Lower lobe of right lung (tissue), 2 donors: ENCODE measurements at regions not wholly inside any gene's neighbourhood (a gene's known extent, or its start where the extent isn't known, plus 50 kb on each side); places are given as distances from the start of the nearest gene placed in this dataset.

Experiments
- ATAC-seq, 2 donors: fragments of 200-7000 bp; cut with Tn5 transposase; one replicate each; pipeline ENCODE4 v1.9.1; 2020 to 2022; ENCODE audit warnings: mild to moderate bottlenecking in 2 of 2, moderate library complexity in 2 of 2
- DNase-seq: peaks from one replicate; pipeline ENCODE4 v3.0.0-alpha.2; 2020
- H3K27ac ChIP-seq: fragments of 200-600 bp; one replicate; pipeline ENCODE4 v1.8.0; 2022
- H3K27me3 ChIP-seq: fragments of 200-600 bp; one replicate; pipeline ENCODE4 v1.8.0; 2022; ENCODE audit warnings: low read depth
- H3K36me3 ChIP-seq: fragments of 200-600 bp; one replicate; pipeline ENCODE4 v1.8.0; 2022; ENCODE audit warnings: mild to moderate bottlenecking
- H3K4me1 ChIP-seq: fragments of 200-600 bp; one replicate; pipeline ENCODE4 v1.8.0; 2022
- H3K4me3 ChIP-seq: fragments of 200-600 bp; one replicate; pipeline ENCODE4 v1.8.0; 2022; ENCODE audit warnings: mild to moderate bottlenecking
- H3K9me3 ChIP-seq: fragments of 200-600 bp; one replicate; pipeline ENCODE4 v1.8.0; 2022
- intact Hi-C: fragments of 100-400 bp; cut with DNase I; formaldehyde crosslinking; loops from one replicate; pipeline ENCODE4 v1.11.0; 2022
- TF ChIP-seq, protein P1 (sequence below): fragments of 200-600 bp; IDR thresholded peaks from one replicate; pipeline ENCODE4 v1.8.0; 2022; ENCODE audit warnings: antibody characterized with exemption, mild to moderate bottlenecking
- donor health status: DM: no; HTN: yes; CAD: no; lungs with severe emphysema.

GRCh38 chr1:8107897-8108296, 81.8 kb upstream of the ERRFI1 start:
- H3K27ac ChIP-seq: no peak overlapping the region
- H3K36me3 ChIP-seq: no peaks in the 10 kb centered on the region
- H3K4me3 ChIP-seq: no peak overlapping the region
- ATAC-seq (no peak), DNase-seq (no peak)
- no peaks in the 10 kb centered on the region for H3K27me3 ChIP-seq
- intact Hi-C loops: no loop called here
- H3K9me3 ChIP-seq: no peaks in the 10 kb centered on the region
- TF ChIP-seq, protein P1, sequence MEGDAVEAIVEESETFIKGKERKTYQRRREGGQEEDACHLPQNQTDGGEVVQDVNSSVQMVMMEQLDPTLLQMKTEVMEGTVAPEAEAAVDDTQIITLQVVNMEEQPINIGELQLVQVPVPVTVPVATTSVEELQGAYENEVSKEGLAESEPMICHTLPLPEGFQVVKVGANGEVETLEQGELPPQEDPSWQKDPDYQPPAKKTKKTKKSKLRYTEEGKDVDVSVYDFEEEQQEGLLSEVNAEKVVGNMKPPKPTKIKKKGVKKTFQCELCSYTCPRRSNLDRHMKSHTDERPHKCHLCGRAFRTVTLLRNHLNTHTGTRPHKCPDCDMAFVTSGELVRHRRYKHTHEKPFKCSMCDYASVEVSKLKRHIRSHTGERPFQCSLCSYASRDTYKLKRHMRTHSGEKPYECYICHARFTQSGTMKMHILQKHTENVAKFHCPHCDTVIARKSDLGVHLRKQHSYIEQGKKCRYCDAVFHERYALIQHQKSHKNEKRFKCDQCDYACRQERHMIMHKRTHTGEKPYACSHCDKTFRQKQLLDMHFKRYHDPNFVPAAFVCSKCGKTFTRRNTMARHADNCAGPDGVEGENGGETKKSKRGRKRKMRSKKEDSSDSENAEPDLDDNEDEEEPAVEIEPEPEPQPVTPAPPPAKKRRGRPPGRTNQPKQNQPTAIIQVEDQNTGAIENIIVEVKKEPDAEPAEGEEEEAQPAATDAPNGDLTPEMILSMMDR: no peak
- no peaks in the 10 kb centered on the region for H3K4me1 ChIP-seq

- H3K4me1 ChIP-seq: no peaks in the 10 kb centered on the region
- intact Hi-C loops: no loop called here
- ATAC-seq (peak; percentile 67 to 72), DNase-seq (no peak)
- H3K9me3 ChIP-seq: no peaks in the 10 kb centered on the region
- no peak overlapping the region for H3K27ac ChIP-seq
- H3K27me3 ChIP-seq: no peaks in the 10 kb centered on the region
- TF ChIP-seq, protein P1: no peak
- no peak overlapping the region for H3K4me3 ChIP-seq
- H3K36me3 ChIP-seq: no peaks in the 10 kb centered on the region
Observed at GRCh38 chr1:8104278-8105236, 78.4 kb upstream of the ERRFI1 start.

DNA sequence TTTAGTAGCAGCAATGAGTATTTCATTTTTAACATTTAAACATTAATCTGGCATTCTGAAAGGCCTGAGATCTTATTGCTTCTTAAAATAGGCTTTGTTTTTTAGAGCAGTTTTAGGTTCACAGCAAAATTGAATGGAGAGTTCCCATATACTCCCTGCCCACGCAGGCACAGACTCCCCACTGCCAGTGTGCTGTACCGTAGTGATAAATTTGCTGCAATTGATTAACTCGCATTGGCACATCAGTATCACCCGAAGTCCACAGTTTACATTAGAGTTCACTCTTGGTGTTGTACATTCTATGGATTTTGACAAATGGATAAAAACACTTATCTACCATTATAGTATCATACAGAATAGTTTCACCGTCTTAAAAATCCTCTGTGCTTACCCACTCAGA, 71.8 kb upstream of the ERRFI1 start:
- Histone ChIP-seq H3K9me3 (no peaks in the 10 kb centered on the region), H3K4me1 (peaks cover 41% of the 10 kb centered on the region), H3K4me3 (no peak overlapping the region), H3K27ac (peak overlapping the region; percentile 69), H3K27me3 (no peaks in the 10 kb centered on the region), H3K36me3 (no peaks in the 10 kb centered on the region)
- DNase-seq (no peak), ATAC-seq (no peak)
- intact Hi-C loops: no loop called here
- TF ChIP-seq, protein P1: no peak

DNA sequence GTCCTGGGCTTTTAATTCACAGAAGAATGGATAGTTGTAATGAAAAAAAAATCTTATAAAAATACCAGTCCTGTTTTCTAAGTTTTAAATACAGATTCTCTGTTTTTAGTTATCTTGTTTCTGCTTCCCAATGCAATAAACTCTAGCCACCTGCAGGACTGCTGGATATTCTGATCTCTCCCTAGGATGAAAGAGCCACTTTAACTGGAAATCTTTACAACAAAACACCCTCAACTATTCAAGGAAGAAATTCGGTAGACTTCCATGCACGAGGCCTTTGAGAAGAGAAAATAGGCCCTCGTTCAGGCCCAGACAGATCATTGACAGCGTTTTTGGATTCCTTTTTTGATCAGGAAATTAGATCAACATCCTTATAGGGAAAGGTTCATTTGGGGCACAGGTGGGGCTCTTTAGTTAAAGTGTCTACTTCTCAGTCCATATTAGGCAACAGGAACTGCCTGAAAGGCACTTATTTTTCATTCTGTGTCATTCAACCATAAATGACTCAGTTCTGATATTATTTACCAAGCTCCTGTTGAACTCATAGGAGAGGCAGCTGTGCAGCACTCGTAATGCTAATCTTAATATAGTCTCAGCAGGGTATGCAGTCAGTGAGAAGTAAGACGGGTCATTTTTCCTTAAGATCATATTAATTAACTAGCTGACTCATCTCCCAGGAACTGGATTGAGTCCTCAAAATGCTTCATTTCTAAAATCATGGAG, 71.1 kb upstream of the ERRFI1 start:
- Histone ChIP-seq H3K27me3 (no peaks in the 10 kb centered on the region), H3K4me3 (no peak overlapping the region), H3K36me3 (no peaks in the 10 kb centered on the region), H3K27ac (peak overlapping the region; percentile 69), H3K9me3 (no peaks in the 10 kb centered on the region), H3K4me1 (peaks cover 41% of the 10 kb centered on the region)
- DNase-seq (no peak), ATAC-seq (peak; percentile 92 to 93)
- intact Hi-C loops: no loop called here
- TF ChIP-seq, protein P1: no peak

GRCh38 chr1:8096105-8097011, 70.2 kb upstream of the ERRFI1 start:
- no peak overlapping the region for H3K4me3 ChIP-seq
- no peaks in the 10 kb centered on the region for H3K36me3 ChIP-seq
- no peaks in the 10 kb centered on the region for H3K27me3 ChIP-seq
- ATAC-seq (peak; percentile 61 to 75), DNase-seq (no peak)
- H3K27ac ChIP-seq: peak overlapping the region; percentile 69
- H3K4me1 ChIP-seq: peaks cover 42% of the 10 kb centered on the region
- intact Hi-C loops: no loop called here
- TF ChIP-seq, protein P1: no peak
- no peaks in the 10 kb centered on the region for H3K9me3 ChIP-seq
